IPS-18c (cell line): ENCODE measurements at regions not wholly inside any gene's neighbourhood (a gene's known extent, or its start where the extent isn't known, plus 50 kb on each side); places are given as distances from the start of the nearest gene placed in this dataset.

ENCODE experiments used
- H3K4me3 ChIP-seq: 2 replicates; pipeline ENCODE4 v1.7.0; 2013; ENCODE audit warnings: low read depth, mild to moderate bottlenecking, low read length, moderate library complexity; ENCODE audit not compliant: insufficient read depth
- H3K9me3 ChIP-seq: one replicate; pipeline ENCODE4 v1.6.1; 2013; ENCODE audit warnings: mild to moderate bottlenecking, low read length, moderate library complexity; ENCODE audit not compliant: control insufficient read depth, insufficient read depth

GRCh38 chr20:4073852-4074741 lies 58.7 kb upstream of the RNF24 start:
- Histone ChIP-seq H3K9me3 (no peaks in the 10 kb centered on the region), H3K4me3 (no peak overlapping the region)

GRCh38 chr20:4071178-4071693 lies 55.9 kb upstream of the RNF24 start:
- peaks cover 2% of the 10 kb centered on the region for H3K9me3 ChIP-seq
- H3K4me3 ChIP-seq: no peak overlapping the region

- H3K4me3 ChIP-seq: no peak overlapping the region
- peaks cover 2% of the 10 kb centered on the region for H3K9me3 ChIP-seq
These were observed 55.2 kb upstream of the RNF24 start for GRCh38 chr20:4070323-4071177.

GRCh38 chr20:4069751-4070150 lies 54.4 kb upstream of the RNF24 start:
- peaks cover 2% of the 10 kb centered on the region for H3K9me3 ChIP-seq

GRCh38 chr20:4068708-4069107 lies 53.4 kb upstream of the RNF24 start:
- no peak overlapping the region for H3K4me3 ChIP-seq
- peaks cover 2% of the 10 kb centered on the region for H3K9me3 ChIP-seq

More at GRCh38 chr20:4069751-4070150, 54.4 kb upstream of the RNF24 start:
- no peak overlapping the region for H3K4me3 ChIP-seq

- Histone ChIP-seq H3K4me3 (no peak overlapping the region), H3K9me3 (peaks cover 2% of the 10 kb centered on the region)
These were observed 52.4 kb upstream of the RNF24 start for GRCh38 chr20:4067600-4068261.

GRCh38 chr20:4066551-4066950 lies 51.2 kb upstream of the RNF24 start:
- Histone ChIP-seq H3K4me3 (no peak overlapping the region), H3K9me3 (peaks cover 2% of the 10 kb centered on the region)

- Histone ChIP-seq H3K9me3 (peaks cover 2% of the 10 kb centered on the region), H3K4me3 (no peak overlapping the region)
These were observed 50.1 kb upstream of the RNF24 start for GRCh38 chr20:4065391-4065844.
